ENCODE measurements at regions not wholly inside any gene's neighbourhood (a gene's known extent, or its start where the extent isn't known, plus 50 kb on each side); places are given as distances from the start of the nearest gene placed in this dataset.

GRCh38 chr10:118966076-118966849, 63.3 kb upstream of the NANOS1 start:
- H3K36me3 ChIP-seq (ENCODE audit: control insufficient read depth, insufficient read depth, low read length), result no peaks in the 10 kb centered on the region
- TF ChIP-seq CTCF (IDR thresholded peaks at IDR 0.05; ENCODE audit: insufficient read depth, low read length, poor library complexity, severe bottlenecking), result no peak
- no peak for DNase-seq (ENCODE audit: extremely low read depth, insufficient read length)
- H3K4me3 ChIP-seq (replicated peaks; ENCODE audit: low read depth, low read length), result no peak overlapping the region
- peaks cover 3% of the 10 kb centered on the region for H3K27me3 ChIP-seq (replicated peaks; ENCODE audit: control insufficient read depth, insufficient read depth, low read length)

GRCh38 chr10:118966850-118967125, 62.7 kb upstream of the NANOS1 start:
- Histone ChIP-seq H3K4me3 (replicated peaks; ENCODE audit: low read depth, low read length) (no peak overlapping the region), H3K27me3 (replicated peaks; ENCODE audit: control insufficient read depth, insufficient read depth, low read length) (peaks cover 3% of the 10 kb centered on the region), H3K36me3 (ENCODE audit: control insufficient read depth, insufficient read depth, low read length) (no peaks in the 10 kb centered on the region)
- DNase-seq (ENCODE audit: extremely low read depth, insufficient read length), result no peak
- no peak for TF ChIP-seq CTCF (IDR thresholded peaks at IDR 0.05; ENCODE audit: insufficient read depth, low read length, poor library complexity, severe bottlenecking)

DNA sequence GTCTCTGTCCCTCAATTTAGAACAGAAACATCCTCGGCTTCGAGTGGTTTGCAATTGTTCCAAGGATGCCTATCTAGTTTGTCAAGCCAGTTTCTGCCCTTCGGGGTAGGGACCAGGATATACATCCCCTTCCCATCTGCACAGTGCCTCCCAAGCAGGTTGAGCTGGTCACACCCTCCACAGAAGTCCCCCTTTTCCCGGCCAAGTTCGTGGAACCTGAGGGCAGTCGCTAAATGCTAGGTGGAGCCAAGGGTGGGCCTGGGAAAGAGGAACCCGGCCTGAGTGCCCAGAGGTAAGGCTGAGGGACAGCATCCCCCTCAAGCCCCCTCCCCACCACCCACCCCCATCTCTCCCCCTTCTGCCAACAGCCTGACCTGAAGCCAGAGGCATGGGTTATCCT, 62.4 kb upstream of the NANOS1 start:
- no peaks in the 10 kb centered on the region for H3K36me3 ChIP-seq (ENCODE audit: control insufficient read depth, insufficient read depth, low read length)
- no peak for DNase-seq (ENCODE audit: extremely low read depth, insufficient read length)
- H3K27me3 ChIP-seq (replicated peaks; ENCODE audit: control insufficient read depth, insufficient read depth, low read length), result peaks cover 3% of the 10 kb centered on the region
- TF ChIP-seq CTCF (IDR thresholded peaks at IDR 0.05; ENCODE audit: insufficient read depth, low read length, poor library complexity, severe bottlenecking), result no peak
- H3K4me3 ChIP-seq (replicated peaks; ENCODE audit: low read depth, low read length), result no peak overlapping the region

- TF ChIP-seq CTCF (IDR thresholded peaks at IDR 0.05; ENCODE audit: insufficient read depth, low read length, poor library complexity, severe bottlenecking), result no peak
- H3K27me3 ChIP-seq (replicated peaks; ENCODE audit: control insufficient read depth, insufficient read depth, low read length), result peaks cover 3% of the 10 kb centered on the region
- no peak for DNase-seq (ENCODE audit: extremely low read depth, insufficient read length)
- no peaks in the 10 kb centered on the region for H3K36me3 ChIP-seq (ENCODE audit: control insufficient read depth, insufficient read depth, low read length)
- no peak overlapping the region for H3K4me3 ChIP-seq (replicated peaks; ENCODE audit: low read depth, low read length)
Observed at GRCh38 chr10:118968060-118968459, 61.5 kb upstream of the NANOS1 start.

GRCh38 chr10:118968482-118968881, 61.0 kb upstream of the NANOS1 start:
- Histone ChIP-seq H3K4me3 (replicated peaks; ENCODE audit: low read depth, low read length) (no peak overlapping the region), H3K27me3 (replicated peaks; ENCODE audit: control insufficient read depth, insufficient read depth, low read length) (peaks cover 3% of the 10 kb centered on the region), H3K36me3 (ENCODE audit: control insufficient read depth, insufficient read depth, low read length) (no peaks in the 10 kb centered on the region)
- DNase-seq (ENCODE audit: extremely low read depth, insufficient read length), result no peak
- TF ChIP-seq CTCF (IDR thresholded peaks at IDR 0.05; ENCODE audit: insufficient read depth, low read length, poor library complexity, severe bottlenecking), result no peak

DNA sequence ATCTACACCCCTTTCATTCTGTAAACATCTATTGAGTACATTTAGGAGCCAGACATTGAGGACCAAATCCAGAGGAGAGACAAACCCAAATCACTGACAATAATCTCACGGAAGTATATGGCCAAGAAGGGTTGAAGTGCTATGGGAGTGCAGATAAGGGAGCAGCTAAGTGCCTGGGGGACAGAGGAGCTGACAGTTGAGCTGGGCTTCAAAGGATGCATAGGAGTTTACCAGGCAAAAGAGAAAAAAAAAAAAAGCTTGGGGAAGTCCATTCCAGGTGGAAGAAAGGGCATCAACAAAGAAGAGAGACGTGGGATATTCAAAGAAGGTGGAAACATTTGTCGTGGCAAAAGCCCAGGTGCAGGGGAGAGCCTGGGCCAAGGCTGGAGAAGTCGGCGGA, 60.5 kb upstream of the NANOS1 start:
- Histone ChIP-seq H3K27me3 (replicated peaks; ENCODE audit: control insufficient read depth, insufficient read depth, low read length) (peaks cover 5% of the 10 kb centered on the region), H3K36me3 (ENCODE audit: control insufficient read depth, insufficient read depth, low read length) (no peaks in the 10 kb centered on the region), H3K4me3 (replicated peaks; ENCODE audit: low read depth, low read length) (no peak overlapping the region)
- DNase-seq (ENCODE audit: extremely low read depth, insufficient read length), result no peak
- TF ChIP-seq CTCF (IDR thresholded peaks at IDR 0.05; ENCODE audit: insufficient read depth, low read length, poor library complexity, severe bottlenecking), result no peak
